Endothelial cell of umbilical vein (primary cell): ENCODE measurements at regions not wholly inside any gene's neighbourhood (a gene's known extent, or its start where the extent isn't known, plus 50 kb on each side); places are given as distances from the start of the nearest gene placed in this dataset.

Experiments
- BruUV-seq: library from RNA; stranded (reverse); fragments of 400-500 nt; replicated peaks from 2 replicates; lab custom pipeline; 2021; lab: Mats Ljungman, UMichigan
- CTCF ChIA-PET: fragments of 300-600, 350-600 bp; sonication (Branson Sonifier 250); formaldehyde crosslinking; loops from one replicate; lab custom pipeline; 2021; ENCODE audit warnings: antibody characterized with exemption, inconsistent platforms; lab: Charles Lee
- POLR2A ChIA-PET: fragments of 300-600, 350-600 bp; sonication (Branson Sonifier 250); formaldehyde crosslinking; loops from one replicate; lab custom pipeline; 2021; ENCODE audit warnings: antibody characterized with exemption, inconsistent platforms; lab: Charles Lee
- DNase-seq: peaks from one replicate; pipeline ENCODE4 v3.0.0-alpha.2; 2011; ENCODE audit warnings: low read depth, low spot score
- FAIRE-seq: peaks from 2 replicates; lab custom pipeline; 2011; peaks lifted over from hg19 to GRCh38; lab: Jason Lieb, UNC
- H2AFZ ChIP-seq: 2 replicates; pipeline ENCODE4 v1.6.0; 2012; ENCODE audit warnings: low read depth, low read length, control low read depth, inconsistent platforms
- H3K27ac ChIP-seq: 2 replicates; pipeline ENCODE4 v1.5.1; 2011; ENCODE audit warnings: low read depth, mild to moderate bottlenecking, control low read depth, low read length, moderate library complexity; ENCODE audit not compliant: insufficient read depth
- H3K27me3 ChIP-seq, 2 experiments: 2 replicates each; pipeline versions ENCODE4 v1.6.0 to v1.6.1; 2011; ENCODE audit warnings: low read length in 2 of 2, mixed read lengths in 1 of 2; ENCODE audit not compliant: control insufficient read depth in 2 of 2, insufficient read depth in 2 of 2
- H3K36me3 ChIP-seq, 2 experiments: 2 replicates in 1 of 2; 3 replicates in 1 of 2; pipeline ENCODE4 v1.5.1; 2011; ENCODE audit warnings: low read length in 2 of 2, mild to moderate bottlenecking in 1 of 2, moderate library complexity in 1 of 2; ENCODE audit not compliant: control insufficient read depth in 2 of 2, insufficient read depth in 2 of 2; ENCODE audit errors: extremely low read depth in 1 of 2
- H3K4me1 ChIP-seq: 3 replicates; pipeline ENCODE4 v1.5.1; 2011; ENCODE audit warnings: mild to moderate bottlenecking, low read length; ENCODE audit not compliant: control insufficient read depth, insufficient read depth; ENCODE audit errors: extremely low read depth
- H3K4me2 ChIP-seq: 2 replicates; pipeline ENCODE4 v1.6.1; 2011; ENCODE audit warnings: low read length, control low read depth, mixed read lengths; ENCODE audit not compliant: insufficient read depth
- H3K4me3 ChIP-seq, 3 experiments: fragments of 200-600 bp in 1 of 3; sonication (generic), shearing (Covaris generic) in 1 of 3; replicated peaks in 1 of 3; 2 replicates each; pipeline ENCODE4 v1.5.1; 2011 to 2016; ENCODE audit warnings: control low read depth in 3 of 3, low read length in 3 of 3, mild to moderate bottlenecking in 2 of 3, inconsistent platforms in 1 of 3, low read depth in 1 of 3, moderate library complexity in 1 of 3; ENCODE audit not compliant: insufficient read depth in 1 of 3
- H3K79me2 ChIP-seq: 2 replicates; pipeline ENCODE4 v1.6.0; 2012; ENCODE audit warnings: low read length, inconsistent platforms; ENCODE audit not compliant: control insufficient read depth, insufficient read depth
- H3K9ac ChIP-seq: replicated peaks from 2 replicates; pipeline ENCODE3; 2011; ENCODE audit warnings: low read length, control low read depth; ENCODE audit not compliant: insufficient read depth; ENCODE audit errors: extremely low read depth
- H3K9me1 ChIP-seq: replicated peaks from 3 replicates; pipeline ENCODE4 v1.6.0; 2011; ENCODE audit warnings: mild to moderate bottlenecking, low read length; ENCODE audit not compliant: control insufficient read depth, insufficient read depth; ENCODE audit errors: extremely low read depth
- H3K9me3 ChIP-seq: replicated peaks from 2 replicates; pipeline ENCODE4 v1.5.1; 2012; ENCODE audit warnings: low read length, inconsistent platforms; ENCODE audit not compliant: control insufficient read depth, insufficient read depth
- H4K20me1 ChIP-seq: replicated peaks from 2 replicates; pipeline ENCODE3; 2011; ENCODE audit warnings: mild to moderate bottlenecking, low read length; ENCODE audit not compliant: control insufficient read depth, insufficient read depth; ENCODE audit errors: extremely low read depth
- CTCF ChIP-seq, 2 donors: IDR thresholded peaks; 1 replicate in 1 of 2; 2 replicates in 1 of 2; pipeline ENCODE4 v1.5.1; 2011; ENCODE audit warnings: low read length in 2 of 2, mild to moderate bottlenecking in 2 of 2, moderate library complexity in 2 of 2, control low read depth in 1 of 2, inconsistent platforms in 1 of 2, low read depth in 1 of 2; ENCODE audit not compliant: insufficient read depth in 1 of 2; ENCODE audit errors: extremely low read depth in 1 of 2
- EZH2 ChIP-seq: IDR thresholded peaks from 2 replicates; pipeline ENCODE4 v1.6.1; 2012; ENCODE audit warnings: borderline replicate concordance, low read depth, mild to moderate bottlenecking, moderate library complexity, low read length, inconsistent platforms; ENCODE audit not compliant: severe bottlenecking
- FOS ChIP-seq: IDR thresholded peaks from 2 replicates; pipeline ENCODE4 v1.6.1; 2011; ENCODE audit warnings: mild to moderate bottlenecking, low read length, moderate library complexity, borderline replicate concordance; ENCODE audit not compliant: insufficient read depth
- GATA2 ChIP-seq: IDR thresholded peaks from 2 replicates; pipeline ENCODE4 v1.7.0; 2011; ENCODE audit warnings: low read depth, mild to moderate bottlenecking, moderate library complexity, mixed read lengths, low read length; ENCODE audit not compliant: insufficient read length, insufficient read depth
- JUN ChIP-seq: IDR thresholded peaks from 2 replicates; pipeline ENCODE4 v1.6.1; 2011; ENCODE audit warnings: borderline replicate concordance, low read depth; ENCODE audit not compliant: insufficient read length, insufficient read depth
- MYC ChIP-seq: IDR thresholded peaks from one replicate; pipeline ENCODE4 v1.6.1; 2011; ENCODE audit warnings: mild to moderate bottlenecking, low read depth, low read length
- POLR2A ChIP-seq: IDR thresholded peaks from 2 replicates; pipeline ENCODE4 v1.6.1; 2012; ENCODE audit warnings: low read depth, mild to moderate bottlenecking, control low read depth, low read length
- POLR2AphosphoS5 ChIP-seq: IDR thresholded peaks from 2 replicates; pipeline ENCODE4 v1.6.1; 2012; ENCODE audit warnings: low read depth, mild to moderate bottlenecking, control low read depth, low read length, moderate library complexity; ENCODE audit not compliant: insufficient read depth
- dilution Hi-C: fragments of 300-500 bp; cut with MboI; formaldehyde crosslinking; loops from one replicate; pipeline ENCODE4 v1.15.0; 2019; ENCODE audit warnings: low sequenced_read_pairs; ENCODE audit not compliant: extremely low pct_ligation_motif_present
- intact Hi-C: fragments of 100-400 bp; cut with micrococcal nuclease; formaldehyde crosslinking; loops from one replicate; pipeline ENCODE4 v1.10.0; 2022
- TF ChIP-seq, protein P1 (sequence below): IDR thresholded peaks from 2 replicates; pipeline ENCODE4 v1.6.1; 2011; ENCODE audit not compliant: insufficient read depth, insufficient read length

- DNase-seq = no peak
- H3K9ac ChIP-seq = no peak overlapping the region
- no peaks in the 10 kb centered on the region for H4K20me1 ChIP-seq
- no peak overlapping the region for H3K4me2 ChIP-seq
- no peaks in the 10 kb centered on the region for H3K27me3 ChIP-seq
- dilution Hi-C loops (no loop called here), intact Hi-C loops (no loop called here)
- no peaks in the 10 kb centered on the region for H3K36me3 ChIP-seq
- no peak overlapping the region for H2AFZ ChIP-seq
- ChIA-PET CTCF (no interaction called here), POLR2A (no interaction called here)
- no peak overlapping the region for H3K27ac ChIP-seq
- no peak overlapping the region for H3K4me3 ChIP-seq
- TF ChIP-seq CTCF (IDR thresholded peaks at IDR 0.05; ENCODE audit: extremely low read depth in 1 of 2, insufficient read depth in 1 of 2, low read depth in 1 of 2, low read length in 2 of 2) (no peak), POLR2A (no peak), GATA2 (no peak), POLR2AphosphoS5 (no peak), MYC (no peak), EZH2 (no peak), FOS (no peak), JUN (no peak)
- TF ChIP-seq, protein P1, sequence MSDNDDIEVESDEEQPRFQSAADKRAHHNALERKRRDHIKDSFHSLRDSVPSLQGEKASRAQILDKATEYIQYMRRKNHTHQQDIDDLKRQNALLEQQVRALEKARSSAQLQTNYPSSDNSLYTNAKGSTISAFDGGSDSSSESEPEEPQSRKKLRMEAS = no peak
- H3K9me3 ChIP-seq = no peaks in the 10 kb centered on the region
- FAIRE-seq = no peak
- BruUV-seq = no TSS peak
- H3K4me1 ChIP-seq = no peaks in the 10 kb centered on the region
- no peaks in the 10 kb centered on the region for H3K79me2 ChIP-seq
- H3K9me1 ChIP-seq = no peaks in the 10 kb centered on the region
These were observed 62.6 kb downstream of the ZIC1 start for GRCh38 chr3:147471741-147472140.
